Neural cell (in vitro differentiated cells): ENCODE measurements at regions not wholly inside any gene's neighbourhood (a gene's known extent, or its start where the extent isn't known, plus 50 kb on each side); places are given as distances from the start of the nearest gene placed in this dataset.
A peak's percentile ranks its signal among the peaks of the same experiment; 100 is the strongest.

Source experiments
- H2AFZ ChIP-seq: fragments of 200-600, 300-800 bp; sonication (generic), shearing (Covaris generic); 2 replicates; pipeline ENCODE4 v1.6.0; 2014; ENCODE audit warnings: low read depth, mild to moderate bottlenecking, antibody characterized with exemption, low read length, moderate library complexity
- H3F3A ChIP-seq: fragments of 200-600 bp; shearing (Covaris generic); 2 replicates; pipeline ENCODE4 v1.6.1; 2016; ENCODE audit warnings: mild to moderate bottlenecking, moderate library complexity, mixed read lengths, antibody characterized with exemption, low read length; ENCODE audit not compliant: insufficient read depth, poor library complexity, severe bottlenecking
- H3K27ac ChIP-seq: fragments of 200-600, 300-800 bp; sonication (generic), shearing (Covaris generic); 2 replicates; pipeline ENCODE4 v1.5.1; 2014; ENCODE audit warnings: mild to moderate bottlenecking, low read length, moderate library complexity
- H3K27me3 ChIP-seq: fragments of 300-800, 200-600 bp; sonication (generic), shearing (Covaris generic); 2 replicates; pipeline ENCODE4 v1.6.0; 2014; ENCODE audit warnings: mild to moderate bottlenecking, low read depth, low read length, moderate library complexity; ENCODE audit not compliant: insufficient read depth
- H3K36me3 ChIP-seq: fragments of 300-800, 200-600 bp; sonication (generic), shearing (Covaris generic); 2 replicates; pipeline ENCODE4 v1.5.1; 2014; ENCODE audit warnings: mild to moderate bottlenecking, antibody characterized with exemption, low read length, moderate library complexity; ENCODE audit not compliant: insufficient read depth
- H3K4me2 ChIP-seq: fragments of 300-800, 200-600 bp; sonication (generic), shearing (Covaris generic); 2 replicates; pipeline ENCODE4 v1.6.0; 2014; ENCODE audit warnings: mild to moderate bottlenecking, low read length
- H3K4me3 ChIP-seq: fragments of 300-800, 200-600 bp; sonication (generic), shearing (Covaris generic); 2 replicates; pipeline ENCODE4 v1.5.1; 2014; ENCODE audit warnings: mild to moderate bottlenecking, low read length, moderate library complexity
- H3K79me2 ChIP-seq: fragments of 200-600 bp; shearing (Covaris generic); replicated peaks from 2 replicates; pipeline ENCODE4 v1.6.0; 2014; ENCODE audit warnings: mild to moderate bottlenecking, low read length, moderate library complexity; ENCODE audit not compliant: insufficient read depth
- H3K9ac ChIP-seq: fragments of 300-800, 200-600 bp; sonication (generic), shearing (Covaris generic); 2 replicates; pipeline ENCODE4 v1.6.1; 2016; ENCODE audit warnings: mild to moderate bottlenecking, low read length, mixed read lengths
- H3K9me2 ChIP-seq: fragments of 200-600 bp; shearing (Covaris generic); 2 replicates; pipeline ENCODE4 v1.6.1; 2016; ENCODE audit warnings: mild to moderate bottlenecking, low read length, mixed read lengths; ENCODE audit not compliant: insufficient read depth
- H3K9me3 ChIP-seq: fragments of 200-600, 300-800 bp; sonication (generic), shearing (Covaris generic); 2 replicates; pipeline ENCODE4 v1.6.1; 2016; ENCODE audit warnings: mild to moderate bottlenecking, mixed run types, low read length, moderate library complexity, mixed read lengths
- H4K20me1 ChIP-seq: fragments of 200-600 bp; shearing (Covaris generic); 2 replicates; pipeline ENCODE4 v1.6.1; 2016; ENCODE audit warnings: mild to moderate bottlenecking, mixed run types; ENCODE audit not compliant: insufficient read depth
- CTCF ChIP-seq: fragments of 450-650 bp; IDR thresholded peaks from 2 replicates; pipeline ENCODE4 v1.5.1; 2014; ENCODE audit warnings: antibody characterized with exemption, mild to moderate bottlenecking, moderate library complexity; ENCODE audit not compliant: poor library complexity, severe bottlenecking
- EP300 ChIP-seq: fragments of 450-650 bp; conservative IDR thresholded peaks from 2 replicates; pipeline ENCODE4 v1.6.1; 2014; ENCODE audit warnings: antibody characterized with exemption, mild to moderate bottlenecking, moderate library complexity; ENCODE audit not compliant: poor library complexity, severe bottlenecking
- EZH2 ChIP-seq: fragments of 200-600, 300-800 bp; shearing (Covaris generic), sonication (generic); IDR thresholded peaks from 2 replicates; pipeline ENCODE4 v1.6.1; 2014; ENCODE audit warnings: antibody characterized with exemption, low read length, borderline replicate concordance, mild to moderate bottlenecking; ENCODE audit not compliant: insufficient read depth, poor library complexity, severe bottlenecking
- MXI1 ChIP-seq: fragments of 450-650 bp; conservative IDR thresholded peaks from 2 replicates; pipeline ENCODE4 v1.6.1; 2014; ENCODE audit warnings: antibody characterized with exemption, mild to moderate bottlenecking; ENCODE audit not compliant: poor library complexity, severe bottlenecking
- POLR2AphosphoS5 ChIP-seq: IDR thresholded peaks from 2 replicates; pipeline ENCODE4 v1.6.1; 2012
- RAD21 ChIP-seq: fragments of 450-650 bp; conservative IDR thresholded peaks from 2 replicates; pipeline ENCODE4 v1.6.1; 2014; ENCODE audit warnings: antibody characterized with exemption, mild to moderate bottlenecking, moderate library complexity
- REST ChIP-seq: IDR thresholded peaks from 2 replicates; pipeline ENCODE4 v1.6.1; 2012; ENCODE audit warnings: borderline replicate concordance
- SMC3 ChIP-seq: fragments of 450-650 bp; conservative IDR thresholded peaks from 2 replicates; pipeline ENCODE4 v1.6.1; 2014; ENCODE audit warnings: antibody characterized with exemption, mild to moderate bottlenecking, moderate library complexity; ENCODE audit not compliant: poor library complexity
- TAF1 ChIP-seq: IDR thresholded peaks from 2 replicates; pipeline ENCODE4 v1.6.1; 2012; ENCODE audit warnings: low read depth

GRCh38 chr20:53739799-53740785 is 146.5 kb upstream of the ZNF217 start:
- Histone ChIP-seq H3K4me3 (peak overlapping the region; percentile 57), H3K27ac (peak overlapping the region; percentile 84), H3K9ac (peak overlapping the region; percentile 67), H3K9me2 (no peaks in the 10 kb centered on the region), H3K36me3 (no peaks in the 10 kb centered on the region), H3K9me3 (no peaks in the 10 kb centered on the region), H3K27me3 (no peaks in the 10 kb centered on the region), H3K79me2 (no peaks in the 10 kb centered on the region), H4K20me1 (no peaks in the 10 kb centered on the region), H3K4me2 (peak overlapping the region; percentile 67), H3F3A (peaks cover 17% of the 10 kb centered on the region), H2AFZ (peak overlapping the region; percentile 31)
- TF ChIP-seq CTCF (no peak), REST (peak; percentile 36), TAF1 (peak; percentile 15), POLR2AphosphoS5 (peak; percentile 49), RAD21 (peak; percentile 17), EP300 (peak; percentile 28), SMC3 (no peak), MXI1 (no peak), EZH2 (no peak)

- peak overlapping the region; percentile 84 for H3K27ac ChIP-seq
- no peaks in the 10 kb centered on the region for H3K9me3 ChIP-seq
- H3K27me3 ChIP-seq, result no peaks in the 10 kb centered on the region
- TF ChIP-seq EZH2, result no peak
- no peak for TF ChIP-seq REST
- no peak for TF ChIP-seq RAD21
- no peak for TF ChIP-seq SMC3
- no peak for TF ChIP-seq POLR2AphosphoS5
- TF ChIP-seq MXI1, result no peak
- TF ChIP-seq EP300, result no peak
- no peak for TF ChIP-seq TAF1
- TF ChIP-seq CTCF, result no peak
- H3K9ac ChIP-seq, result peak overlapping the region; percentile 67
- no peaks in the 10 kb centered on the region for H4K20me1 ChIP-seq
- H3F3A ChIP-seq, result peaks cover 17% of the 10 kb centered on the region
- peak overlapping the region; percentile 15 for H2AFZ ChIP-seq
- no peaks in the 10 kb centered on the region for H3K79me2 ChIP-seq
- no peaks in the 10 kb centered on the region for H3K9me2 ChIP-seq
- H3K4me2 ChIP-seq, result peak overlapping the region; percentile 67
- peak overlapping the region; percentile 57 for H3K4me3 ChIP-seq
- no peaks in the 10 kb centered on the region for H3K36me3 ChIP-seq
Measured at GRCh38 chr20:53738945-53739798, 145.5 kb upstream of the ZNF217 start.
